Psoas muscle (tissue), 7 donors: ENCODE measurements at regions not wholly inside any gene's neighbourhood (a gene's known extent, or its start where the extent isn't known, plus 50 kb on each side); places are given as distances from the start of the nearest gene placed in this dataset.

ENCODE experiments used
- ATAC-seq, 4 donors: fragments of 200-7000 bp; cut with Tn5 transposase; one replicate each; pipeline ENCODE4 v1.9.1; 2020; ENCODE audit warnings: moderate library complexity in 3 of 4, mild to moderate bottlenecking in 2 of 4
- DNase-seq, 2 donors: peaks; one replicate each; pipeline ENCODE4 v3.0.0-alpha.2; 2020
- H3K27ac ChIP-seq: fragments of 200-600 bp; one replicate; pipeline ENCODE4 v1.8.0; 2022
- H3K27me3 ChIP-seq, 3 donors: fragments of 200-600 bp in 1 of 3; one replicate each; pipeline versions ENCODE4 v1.6.1 to v1.8.0; 2013 to 2022; ENCODE audit warnings: low read length in 2 of 3, mild to moderate bottlenecking in 2 of 3, moderate library complexity in 1 of 3; ENCODE audit not compliant: insufficient read depth in 3 of 3
- H3K36me3 ChIP-seq, 2 donors: fragments of 200-600 bp in 1 of 2; one replicate each; pipeline versions ENCODE4 v1.6.1 to v1.8.0; 2013 to 2022; ENCODE audit warnings: low read depth in 1 of 2, mild to moderate bottlenecking in 1 of 2, moderate library complexity in 1 of 2; ENCODE audit not compliant: insufficient read depth in 1 of 2
- H3K4me1 ChIP-seq: fragments of 200-600 bp; one replicate; pipeline ENCODE4 v1.8.0; 2022
- H3K4me3 ChIP-seq: fragments of 200-600 bp; one replicate; pipeline ENCODE4 v1.8.0; 2022; ENCODE audit warnings: mild to moderate bottlenecking
- H3K9me3 ChIP-seq: fragments of 200-600 bp; one replicate; pipeline ENCODE4 v1.8.0; 2022
- CTCF ChIP-seq: fragments of 200-600 bp; IDR thresholded peaks from one replicate; pipeline ENCODE4 v1.8.0; 2022; ENCODE audit warnings: antibody characterized with exemption
- WGBS, 3 donors: extraction: QIAGEN DNeasy Blood & Tissue Kit; methylation state at CpG; one replicate each; pipeline versions ENCODE4 v1.1.6 to v1.1.7; 2013; 5-methylcytosine and 5-hydroxymethylcytosine counted together
- intact Hi-C, 2 donors: fragments of 100-400 bp; cut with DNase I; formaldehyde crosslinking; loops; one replicate each; pipeline versions ENCODE4 v1.11.0 to v1.14.2; 2022
- donor health status: healthy with polysubstance abuse.
- donor health status: DM: no; HTN: no; CAD: no; lungs with moderate emphysema.
- donor health status: Bipolar disorder and iron deficiency.
- donor health status: healthy.
- donor health status: DM: yes; HTN: yes; CAD: no.
- donor health status: DM: no; HTN: no; CAD: no.
- donor health status: DM: yes; HTN: yes; CAD: no.

GRCh38 chr2:172677363-172677762 is 58.3 kb upstream of the RAPGEF4 start:
- Histone ChIP-seq H3K27me3 (no peaks in the 10 kb centered on the region), H3K9me3 (no peaks in the 10 kb centered on the region), H3K4me3 (no peak overlapping the region), H3K4me1 (no peaks in the 10 kb centered on the region), H3K36me3 (no peaks in the 10 kb centered on the region), H3K27ac (no peak overlapping the region)
- no peak for ATAC-seq
- DNase-seq, result no peak
- intact Hi-C loops, result no loop called here
- no peak for TF ChIP-seq CTCF

GRCh38 chr2:172680436-172681068 is 55.1 kb upstream of the RAPGEF4 start:
- no peak for ATAC-seq
- no peak for DNase-seq
- intact Hi-C loops, result no loop called here
- Histone ChIP-seq H3K27ac (no peak overlapping the region), H3K9me3 (no peaks in the 10 kb centered on the region), H3K4me3 (no peak overlapping the region), H3K36me3 (no peaks in the 10 kb centered on the region), H3K27me3 (no peaks in the 10 kb centered on the region), H3K4me1 (no peaks in the 10 kb centered on the region)
- 54 to 58% (median 54%) methylated on average over 2 of the region's 2 CpGs for WGBS, 3 donors
- TF ChIP-seq CTCF, result no peak

GRCh38 chr2:172685467-172685866 is 50.2 kb upstream of the RAPGEF4 start:
- no peaks in the 10 kb centered on the region for H3K4me1 ChIP-seq
- TF ChIP-seq CTCF, result no peak
- DNase-seq, result no peak
- WGBS, 3 donors, result 67 to 73% (median 71%) methylated on average over 4 of the region's 4 CpGs
- no peaks in the 10 kb centered on the region for H3K36me3 ChIP-seq
- ATAC-seq, result no peak
- H3K4me3 ChIP-seq, result no peak overlapping the region
- no peaks in the 10 kb centered on the region for H3K27me3 ChIP-seq
- intact Hi-C loops, result no loop called here
- H3K9me3 ChIP-seq, result peaks cover 8% of the 10 kb centered on the region
- no peak overlapping the region for H3K27ac ChIP-seq
